Activated CD4-positive, CD25-positive, alpha-beta regulatory T cell treated with anti-CD3 and anti-CD28 coated beads, Interleukin-2, amount 50 U/mL, for 16 hours (primary cell): ENCODE measurements at regions not wholly inside any gene's neighbourhood (a gene's known extent, or its start where the extent isn't known, plus 50 kb on each side); places are given as distances from the start of the nearest gene placed in this dataset.
"Not testable (repeated sequence)": the region's sequence is repeated elsewhere in the genome, so short reads cannot be mapped to it uniquely, and the experiment has no call there.

Experiments
- DNase-seq: peaks from one replicate; pipeline ENCODE4 v3.0.0-alpha.2; 2020; ENCODE audit warnings: low read depth, low spot score

DNA sequence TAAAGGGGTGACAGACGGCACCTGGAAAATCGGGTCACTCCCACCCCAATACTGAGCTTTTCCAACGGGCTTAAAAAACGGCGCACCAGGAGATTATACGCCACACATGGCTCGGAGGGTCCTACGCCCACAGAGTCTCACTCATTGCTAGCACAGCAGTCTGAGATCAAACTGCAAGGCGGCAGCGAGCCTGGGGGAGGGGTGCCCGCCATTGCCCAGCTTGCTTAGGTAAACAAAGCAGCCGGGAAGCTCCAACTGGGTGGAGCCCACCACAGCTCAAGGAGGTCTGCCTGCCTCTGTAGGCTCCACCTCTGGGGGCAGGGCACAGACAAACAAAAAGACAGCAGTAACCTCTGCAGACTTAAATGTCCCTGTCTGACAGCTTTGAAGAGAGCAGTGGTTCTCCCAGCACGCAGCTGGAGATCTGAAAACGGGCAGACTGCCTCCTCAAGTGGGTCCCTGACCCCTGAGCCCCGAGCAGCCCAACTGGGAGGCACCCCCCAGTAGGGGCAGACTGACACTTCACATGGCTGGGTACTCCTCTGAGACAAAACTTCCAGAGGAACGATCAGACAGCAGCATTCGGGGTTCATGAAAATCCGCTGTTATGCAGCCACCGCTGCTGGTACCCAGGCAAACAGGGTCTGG lies 162.8 kb upstream of the GJE1 start:
- DNase-seq, result not testable (repeated sequence)

DNA sequence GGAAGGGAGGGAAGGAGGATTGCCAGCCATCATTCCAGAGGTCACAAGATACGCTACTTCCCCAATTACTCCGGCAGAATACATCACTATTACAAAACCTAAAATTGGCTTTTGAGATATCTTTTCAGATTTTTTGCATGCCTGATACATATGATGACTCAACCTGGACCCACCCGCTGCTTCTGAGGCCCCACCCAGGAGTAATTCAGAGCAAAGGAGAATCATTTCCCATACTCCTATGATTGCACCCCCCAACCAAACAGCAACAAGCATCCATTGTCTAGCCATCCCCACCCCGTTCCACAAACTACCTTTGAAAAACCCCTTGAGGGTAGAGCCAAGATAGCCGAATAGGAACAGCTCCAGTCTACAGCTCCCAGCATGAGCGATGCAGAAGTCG lies 163.5 kb upstream of the GJE1 start:
- no peak for DNase-seq

DNA sequence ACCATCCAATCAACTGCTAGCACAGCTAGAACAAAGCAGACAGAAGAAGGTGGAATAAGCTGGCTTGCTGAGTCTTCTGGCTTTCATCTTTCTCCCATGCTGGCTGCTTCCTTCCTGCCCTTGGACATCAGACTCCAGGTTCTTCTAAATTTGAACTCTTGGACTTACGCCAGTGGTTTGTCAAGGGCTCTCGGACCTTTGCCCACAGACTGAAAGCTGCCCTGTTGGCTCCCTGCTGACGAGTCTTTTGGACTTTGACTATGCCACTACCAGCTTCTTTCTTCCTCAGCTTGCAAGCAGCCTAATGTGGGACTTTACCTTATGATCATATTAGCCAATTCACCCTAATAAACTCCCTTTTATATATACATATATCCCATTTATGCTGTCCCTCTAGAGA lies 164.1 kb upstream of the GJE1 start:
- no peak for DNase-seq

DNA sequence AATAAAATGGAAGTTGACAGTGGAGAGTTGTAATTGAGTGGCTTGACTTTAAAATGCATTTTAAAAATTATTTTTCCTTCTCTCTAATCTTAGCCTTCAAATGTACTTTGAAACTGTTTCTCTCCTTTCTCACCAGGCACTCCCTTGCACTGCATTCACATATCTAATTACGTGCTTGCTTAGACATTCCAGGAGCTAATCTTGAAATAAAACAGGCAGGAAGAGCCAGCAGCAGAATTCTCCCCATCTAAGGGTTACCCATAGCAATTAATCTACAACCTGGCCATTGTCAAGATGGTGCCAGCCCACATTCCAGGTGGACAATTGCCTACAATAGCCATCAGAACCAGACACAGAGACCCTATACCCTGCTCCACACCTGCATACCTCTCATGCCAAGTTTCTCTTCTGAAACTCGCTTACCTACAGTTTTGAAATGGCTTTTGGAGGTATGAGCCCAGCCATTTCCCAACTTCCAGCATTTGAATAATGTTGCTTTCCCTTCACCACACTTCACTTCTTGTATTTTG lies 167.6 kb upstream of the GJE1 start:
- DNase-seq, result no peak

DNA sequence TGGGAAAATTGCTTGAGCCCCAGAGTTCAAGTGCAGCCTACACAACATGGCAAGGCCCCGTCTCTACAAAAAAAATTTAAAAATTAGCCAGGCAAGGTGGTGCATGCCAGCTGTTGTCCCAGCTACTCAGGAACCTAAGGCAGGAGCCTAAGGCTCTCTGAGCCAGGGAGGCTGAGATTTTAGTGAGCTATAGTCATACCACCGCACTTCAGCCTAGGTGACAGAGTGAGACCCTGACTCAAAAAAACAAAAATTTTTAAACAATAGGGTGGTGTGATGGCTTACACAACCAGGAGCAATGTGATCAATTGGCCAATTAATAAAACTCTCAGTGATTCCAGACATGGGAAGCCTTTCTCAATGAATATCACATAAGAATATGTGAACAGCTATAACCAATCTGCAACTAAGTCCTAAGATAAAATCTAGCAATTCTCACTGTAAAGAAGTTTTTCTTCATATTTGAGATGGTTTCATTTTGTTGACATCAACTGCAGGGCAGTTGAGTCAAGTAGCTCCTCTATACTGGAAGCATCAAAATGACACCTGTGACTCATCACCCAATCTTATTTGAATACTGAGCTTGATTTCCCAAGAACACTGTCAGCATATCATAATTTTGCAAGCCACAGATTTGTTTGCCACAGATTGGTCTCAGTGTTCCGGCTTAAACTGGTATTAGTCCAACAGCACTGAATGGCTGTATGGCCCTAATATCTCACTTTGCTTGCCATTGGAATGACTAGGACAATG lies 169.0 kb upstream of the GJE1 start:
- DNase-seq, result no peak

DNA sequence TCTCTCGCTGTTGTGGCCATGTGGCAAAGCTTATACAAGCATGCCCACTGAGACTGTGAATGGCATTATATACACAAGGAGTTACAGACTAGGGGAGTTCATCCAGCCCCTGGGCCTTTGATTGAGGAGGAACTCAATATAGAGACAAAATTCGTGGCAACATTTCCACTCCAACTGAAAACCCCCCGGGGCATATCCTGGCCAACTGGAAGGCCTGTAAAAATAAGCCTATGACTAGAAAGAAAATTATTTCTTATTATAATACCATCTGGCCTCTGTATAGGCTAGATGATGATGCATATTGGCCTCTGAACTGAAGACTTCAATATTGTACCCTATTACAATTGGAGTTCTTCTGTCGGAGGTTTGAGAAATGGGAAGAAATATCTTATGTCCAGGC lies 175.5 kb upstream of the GJE1 start:
- no peak for DNase-seq

DNA sequence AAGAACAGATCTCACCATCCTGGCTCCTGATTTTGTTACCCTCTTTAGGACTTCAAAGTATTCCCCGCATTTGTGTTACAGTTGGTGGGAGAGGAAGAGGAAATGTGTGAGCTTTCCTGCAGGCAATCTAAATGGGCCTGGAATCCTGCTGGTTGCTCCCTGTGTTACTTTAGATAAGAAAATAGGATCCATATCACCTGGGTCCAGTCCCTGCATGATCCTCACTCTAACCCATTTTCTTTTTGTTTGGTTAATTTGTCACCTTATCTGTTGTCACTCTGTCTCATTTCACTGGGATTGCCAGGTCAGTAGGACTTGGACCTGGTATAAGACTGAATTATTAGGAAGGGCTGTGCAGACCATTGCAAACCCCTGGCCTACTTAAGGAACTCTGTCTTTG lies 175.9 kb upstream of the GJE1 start:
- DNase-seq, result no peak

DNA sequence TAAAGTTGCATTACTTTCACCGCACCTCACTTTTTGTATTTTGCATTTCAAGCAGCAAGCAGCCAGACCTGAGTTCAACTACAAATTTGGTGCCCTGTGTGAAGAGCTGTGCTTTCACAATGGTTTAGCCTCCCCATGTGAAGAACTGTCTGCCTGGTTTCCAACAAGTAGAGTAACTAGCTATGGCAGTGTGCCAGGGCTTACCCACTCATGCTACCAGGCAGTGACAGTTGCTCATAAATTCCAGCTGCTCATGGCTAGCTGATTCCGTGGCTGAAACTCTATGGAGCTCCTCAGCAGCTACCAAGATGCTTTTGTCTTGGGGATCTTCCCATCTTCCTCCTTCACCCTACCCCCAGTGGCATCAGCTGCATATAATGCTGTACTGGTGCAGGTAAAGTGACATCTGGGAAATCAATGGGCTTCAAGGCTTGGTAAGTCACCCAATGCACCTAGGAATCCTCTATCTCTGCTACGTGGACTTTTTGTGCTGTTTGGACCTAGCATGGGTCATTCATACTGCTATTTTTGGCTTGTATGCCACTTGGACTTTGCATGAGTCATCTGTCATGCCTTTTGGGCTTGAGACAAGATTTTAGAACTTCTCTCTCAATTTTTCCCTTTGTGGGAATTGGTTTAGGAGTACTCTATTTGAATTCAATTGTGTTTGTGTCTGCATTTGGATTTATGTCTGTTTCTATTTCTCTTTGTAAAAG lies 176.5 kb upstream of the GJE1 start:
- DNase-seq, result no peak

DNA sequence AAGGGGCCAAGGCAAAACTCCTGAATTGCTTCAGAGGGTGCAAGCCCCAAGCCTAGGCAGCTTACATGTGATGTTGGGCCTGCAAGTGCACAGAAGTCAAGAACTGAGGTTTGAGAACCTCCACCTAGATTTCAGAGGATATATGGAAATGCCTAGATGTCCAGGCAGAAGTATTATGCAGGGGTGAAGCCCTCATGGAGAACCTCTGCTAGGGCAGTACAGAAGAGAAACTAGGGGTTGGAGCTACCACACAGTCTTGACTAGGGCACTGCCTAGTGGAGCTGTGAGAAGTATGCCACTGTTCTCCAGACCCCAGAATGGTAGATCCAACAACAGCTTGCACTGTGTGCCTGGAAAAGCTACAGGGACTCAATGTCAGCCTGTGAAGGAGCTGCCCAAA lies 179.7 kb upstream of the GJE1 start:
- no peak for DNase-seq

DNA sequence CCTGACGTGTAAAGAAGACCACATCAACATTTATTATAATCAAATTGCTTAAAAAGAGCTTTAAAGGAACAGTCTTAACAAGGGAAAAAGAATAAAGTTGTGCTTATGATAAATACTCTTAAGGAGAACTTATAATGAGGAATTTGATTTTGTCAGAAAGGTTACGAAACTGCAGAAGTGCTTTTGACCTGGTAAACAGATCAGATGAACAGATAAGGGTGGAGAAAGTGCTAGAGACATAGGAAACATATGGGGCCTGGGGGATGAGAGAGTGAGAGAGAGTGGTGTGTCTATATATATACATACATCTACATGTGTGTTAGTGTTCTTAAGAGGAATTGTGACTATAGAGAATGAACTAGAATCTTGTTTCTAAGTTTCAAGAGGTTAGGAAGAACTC lies 186.2 kb upstream of the GJE1 start:
- no peak for DNase-seq

DNA sequence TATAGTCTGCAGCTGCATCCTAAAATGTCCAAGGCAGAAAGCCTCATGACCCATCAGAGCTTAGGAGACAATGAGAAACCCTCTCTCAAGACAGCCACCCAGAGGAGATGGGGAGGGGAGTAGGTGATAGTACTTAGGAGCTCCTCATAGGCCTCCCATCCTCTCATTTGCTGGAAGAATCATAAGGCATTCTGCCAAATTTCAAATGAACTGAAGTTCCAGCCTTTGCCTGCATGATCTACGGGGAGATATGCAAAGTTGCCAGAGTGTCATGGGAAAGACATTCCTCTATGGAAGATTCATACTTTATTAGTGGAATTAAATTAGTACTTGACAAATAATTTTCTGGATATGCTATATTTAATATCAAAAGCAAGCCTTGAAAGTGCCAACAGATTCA lies 194.1 kb upstream of the GJE1 start:
- no peak for DNase-seq

DNA sequence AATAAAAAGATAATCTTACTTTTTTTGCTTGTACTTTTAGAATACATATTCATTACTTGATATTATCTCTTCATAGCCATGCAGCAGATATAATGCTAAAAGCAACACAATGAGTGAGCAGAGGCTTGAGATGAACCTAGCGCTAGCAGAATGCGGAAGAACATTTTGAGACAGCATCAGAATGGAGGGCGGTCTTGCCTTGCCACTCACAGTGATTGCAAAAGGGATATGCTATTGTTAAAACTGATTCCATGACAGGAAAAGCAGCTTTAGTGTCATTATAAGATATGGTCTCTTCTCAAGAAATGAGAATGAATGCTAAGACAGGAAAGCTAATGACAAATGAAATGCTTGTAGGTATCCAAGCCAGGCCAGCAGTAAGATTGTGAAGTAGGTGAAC lies 200.0 kb upstream of the GJE1 start:
- DNase-seq, result no peak

DNA sequence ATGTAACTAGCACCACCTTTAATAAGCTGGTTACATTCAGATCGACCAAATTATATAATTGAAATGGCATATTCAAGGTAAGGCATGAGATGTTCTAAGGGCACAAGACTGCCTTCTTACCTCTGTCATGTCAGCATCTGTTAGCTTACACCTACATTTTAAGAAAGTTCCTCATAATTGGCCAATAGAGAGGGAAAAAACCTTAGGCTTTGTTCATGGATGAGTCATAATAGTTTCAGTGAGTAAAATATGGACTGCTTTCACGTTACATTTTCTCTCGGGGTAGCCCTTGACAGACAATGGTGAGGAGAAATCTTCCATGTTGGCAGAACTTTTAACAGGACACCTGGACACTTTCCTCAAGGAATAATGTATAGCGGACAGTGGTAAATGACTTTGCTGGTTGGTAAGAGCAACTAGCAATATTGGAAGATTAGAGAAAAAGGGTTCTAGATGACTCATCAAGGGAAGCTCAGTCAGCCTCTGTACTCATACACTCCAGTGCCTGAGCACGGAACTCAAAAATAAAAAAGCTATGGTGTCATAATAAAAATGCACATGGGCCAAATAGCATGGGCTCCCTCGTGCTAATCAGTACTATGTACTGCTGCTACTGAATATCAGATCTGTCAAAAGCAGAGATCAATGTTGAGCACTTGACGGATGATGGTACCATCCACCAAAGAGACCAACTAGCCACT lies 206.4 kb upstream of the GJE1 start:
- DNase-seq, result not testable (repeated sequence)

DNA sequence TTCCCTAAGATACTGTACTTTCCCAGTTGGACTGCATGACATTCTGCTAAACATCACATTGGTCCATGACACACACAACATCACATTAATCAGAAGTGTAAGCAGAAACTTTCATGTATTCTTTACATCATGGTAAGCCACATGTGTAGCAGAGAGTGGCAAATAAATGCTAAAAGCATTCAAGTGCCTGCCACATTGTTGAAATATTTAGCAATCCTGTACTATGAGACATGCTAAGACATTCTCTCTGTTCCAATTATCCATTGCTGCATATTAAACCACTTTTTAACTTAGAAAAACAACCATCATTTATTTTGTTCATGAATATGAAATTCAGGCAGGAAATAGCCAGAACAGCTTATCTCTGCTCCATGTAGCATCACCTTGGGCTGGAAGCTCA lies 207.7 kb upstream of the GJE1 start:
- DNase-seq, result no peak

DNA sequence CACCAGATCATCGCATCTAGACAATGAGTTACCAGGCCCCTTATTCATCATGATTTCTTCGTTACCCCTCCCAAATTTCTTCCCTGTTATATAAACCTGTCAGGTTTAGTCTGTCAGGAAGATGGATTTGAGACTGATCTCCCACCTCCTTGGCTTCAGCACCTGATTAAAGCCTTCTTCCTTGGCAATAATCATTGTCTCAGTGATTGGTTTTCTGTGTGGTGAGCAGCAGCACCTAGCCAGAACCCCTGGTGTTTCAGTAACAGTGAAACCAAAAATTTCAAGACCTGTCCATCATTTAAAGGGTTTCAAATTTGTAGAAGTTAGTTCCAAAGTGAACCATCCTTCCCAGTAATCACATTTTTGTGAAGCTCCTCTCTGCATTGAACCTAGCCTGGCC lies 209.8 kb upstream of the GJE1 start:
- DNase-seq, result no peak

DNA sequence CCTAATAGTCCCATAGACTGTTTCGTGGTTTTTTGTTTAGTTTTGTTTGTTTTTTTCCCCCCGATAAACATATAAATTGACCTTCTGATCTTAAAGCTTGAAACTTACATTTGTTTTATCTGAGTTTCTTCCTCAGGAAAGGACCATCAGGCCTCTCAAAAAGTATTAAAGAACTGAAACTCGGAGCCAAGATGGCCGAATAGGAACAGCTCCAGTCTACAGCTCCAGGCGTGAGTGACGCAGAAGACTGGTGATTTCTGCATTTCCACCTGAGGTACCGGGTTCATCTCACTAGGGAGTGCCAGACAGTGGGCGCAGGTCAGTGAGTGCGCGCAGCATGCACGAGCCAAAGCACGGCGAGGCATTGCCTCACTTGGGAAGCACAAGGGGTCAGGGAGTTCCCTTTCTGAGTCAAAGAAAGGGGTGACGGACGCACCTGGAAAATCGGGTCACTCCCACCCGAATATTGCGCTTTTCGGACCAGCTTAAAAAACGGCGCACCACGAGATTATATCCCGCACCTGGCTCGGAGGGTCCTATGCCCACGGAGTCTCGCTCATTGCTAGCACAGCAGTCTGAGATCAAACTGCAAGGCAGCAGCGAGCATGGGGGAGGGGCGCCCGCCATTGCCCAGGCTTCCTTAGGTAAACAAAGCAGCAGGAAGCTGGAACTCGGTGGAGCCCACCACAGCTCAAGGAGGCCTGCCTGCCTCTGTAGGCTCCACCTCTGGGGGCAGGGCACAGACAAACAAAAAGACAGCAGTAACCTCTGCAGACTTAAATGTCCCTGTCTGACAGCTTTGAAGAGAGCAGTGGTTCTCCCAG lies 215.8 kb upstream of the GJE1 start:
- DNase-seq, result not testable (repeated sequence)

DNA sequence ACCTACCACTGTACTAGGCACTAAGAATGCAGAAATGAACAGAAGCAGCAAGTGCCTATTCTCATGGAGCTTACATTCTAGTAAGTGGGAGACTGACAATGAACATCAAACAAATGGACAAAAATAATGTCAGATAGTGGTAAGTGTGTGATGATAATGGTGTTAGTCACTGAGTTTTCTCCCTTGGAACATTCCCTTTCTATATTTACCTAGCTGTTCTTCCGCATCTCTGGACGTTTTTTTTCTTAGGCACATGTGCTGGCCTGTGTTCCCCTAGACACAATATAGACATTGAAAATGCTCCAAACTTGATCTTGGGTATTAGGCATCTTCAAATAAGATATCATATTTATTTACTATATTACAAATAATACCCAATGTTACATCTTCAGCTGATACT lies 218.1 kb upstream of the GJE1 start:
- no peak for DNase-seq

DNA sequence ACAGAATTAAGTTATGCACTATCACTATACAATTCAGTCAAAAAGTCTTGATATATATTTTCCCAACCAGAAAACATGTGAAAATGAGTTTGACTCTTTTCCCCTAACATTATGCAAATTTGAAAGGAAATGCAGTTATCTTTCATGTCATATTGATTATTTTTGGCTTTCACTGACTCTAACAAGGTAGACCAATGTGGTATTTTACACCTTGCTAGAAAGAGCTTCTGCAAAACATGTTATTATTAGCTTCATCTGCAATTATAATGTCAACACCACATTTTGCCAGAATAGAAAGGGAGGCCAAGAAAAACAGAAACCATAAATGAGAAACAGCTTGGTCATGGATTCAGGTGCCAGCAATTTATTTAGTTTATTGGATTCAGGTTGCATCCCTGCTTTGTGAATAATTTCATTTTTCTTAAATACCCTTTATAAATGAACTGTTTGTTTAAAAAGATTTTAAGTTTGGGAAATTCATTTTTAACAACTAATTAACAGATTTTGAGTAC lies 226.1 kb upstream of the GJE1 start:
- no peak for DNase-seq

DNA sequence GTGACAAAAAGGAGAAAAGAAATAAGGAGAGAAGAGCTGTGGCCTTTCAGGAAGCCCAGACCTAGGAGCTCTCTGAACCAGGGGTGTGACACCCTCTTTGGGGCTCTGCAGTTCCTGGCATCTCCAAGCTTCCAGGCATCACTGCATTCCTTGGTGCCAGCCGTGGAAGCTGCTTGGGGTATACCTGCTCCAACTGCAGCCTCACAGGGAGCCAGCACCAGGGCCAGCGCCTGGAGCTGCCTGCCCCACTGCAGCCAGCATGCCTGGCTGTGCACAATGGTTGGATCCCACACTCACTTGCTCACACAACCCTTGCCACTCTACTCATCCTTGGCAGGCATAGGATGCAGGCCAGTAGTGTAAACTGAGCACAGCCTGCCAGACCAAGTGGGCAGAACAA lies 242.1 kb upstream of the GJE1 start:
- DNase-seq, result no peak

DNA sequence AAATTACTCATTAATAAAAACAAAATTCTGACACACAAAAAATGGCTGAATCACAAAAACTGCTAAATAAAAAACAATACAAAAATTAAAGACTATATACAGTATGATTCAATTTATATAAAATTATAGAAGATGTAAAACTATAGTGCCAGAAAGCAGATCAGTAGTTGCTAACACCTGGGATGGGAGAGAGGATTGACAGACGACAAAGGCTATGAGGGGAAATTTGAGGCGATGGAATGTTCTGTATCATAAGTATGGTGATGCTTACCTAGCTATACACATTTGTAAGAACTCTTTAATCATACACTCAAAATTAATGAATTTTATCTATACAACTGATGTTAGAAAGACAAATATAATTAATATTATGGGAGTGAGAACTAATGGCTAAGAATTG lies 247.9 kb upstream of the GJE1 start:
- DNase-seq, result no peak

DNA sequence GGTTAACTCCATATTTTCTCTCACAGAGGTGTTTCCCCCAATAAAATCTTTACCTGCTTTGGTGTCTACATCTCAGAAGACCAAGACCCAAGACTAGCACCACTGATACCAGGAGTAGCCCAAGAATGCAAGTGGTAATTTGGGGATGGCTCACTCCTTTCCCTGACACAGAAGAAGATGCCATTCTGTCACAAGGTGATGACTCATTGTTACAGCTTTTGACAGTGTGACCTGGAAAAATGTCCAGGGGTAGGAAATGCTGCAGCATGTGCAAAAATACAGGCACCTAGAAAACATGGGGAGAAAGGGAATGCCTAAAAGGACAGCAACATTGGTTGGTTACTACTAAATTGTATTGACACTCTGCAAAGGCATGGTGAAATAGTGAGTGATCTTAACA lies 254.0 kb upstream of the GJE1 start:
- DNase-seq, result no peak
